Stimulated activated CD8-positive, alpha-beta memory T cell treated with anti-CD3 and anti-CD28 coated beads, Interleukin-4, amount 100 ng/mL, for 24 hours (primary cell): ENCODE measurements at regions not wholly inside any gene's neighbourhood (a gene's known extent, or its start where the extent isn't known, plus 50 kb on each side); places are given as distances from the start of the nearest gene placed in this dataset.
"Not testable (repeated sequence)": the region's sequence is repeated elsewhere in the genome, so short reads cannot be mapped to it uniquely, and the experiment has no call there.

Experiments used
- DNase-seq: peaks from one replicate; pipeline ENCODE4 v3.0.0-alpha.2; 2020; ENCODE audit warnings: low read depth

DNA sequence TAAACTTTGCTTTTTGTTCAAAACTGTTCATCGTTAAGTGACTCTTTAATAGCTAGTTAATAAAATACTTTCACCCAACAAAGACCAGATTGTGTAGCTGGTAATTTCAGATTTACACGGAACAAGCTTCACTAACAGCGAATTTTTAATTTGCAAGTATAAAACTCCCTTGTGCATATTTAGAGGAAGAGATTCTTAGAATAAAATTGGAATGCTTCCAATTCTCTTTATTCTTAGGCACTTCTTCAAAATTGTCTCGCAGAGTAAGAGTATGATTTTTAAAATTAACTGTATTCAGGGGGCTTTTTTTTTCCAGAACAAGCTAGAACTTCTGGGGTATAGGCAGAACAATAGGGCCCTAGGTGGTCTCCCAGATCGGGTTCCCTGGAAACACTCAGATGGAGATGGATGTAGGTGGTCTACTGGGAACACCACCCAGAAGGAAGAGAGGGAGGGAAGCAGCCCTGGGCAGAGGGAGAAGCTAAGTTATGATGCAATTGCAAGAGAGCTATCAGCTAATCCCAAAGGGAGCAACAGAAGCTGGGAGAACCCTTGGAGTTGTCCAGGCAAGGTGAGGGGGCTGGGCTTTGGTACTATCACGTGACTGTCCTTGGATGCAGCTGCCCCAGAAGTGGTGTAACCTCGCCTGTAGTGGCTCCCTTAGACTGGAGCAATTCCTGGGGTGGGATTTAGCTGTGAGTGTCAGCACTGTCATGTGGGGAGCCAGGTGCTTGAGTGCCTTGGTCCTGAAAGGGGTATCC, 151.7 kb upstream of the ASB18 start:
- DNase-seq: no peak

DNA sequence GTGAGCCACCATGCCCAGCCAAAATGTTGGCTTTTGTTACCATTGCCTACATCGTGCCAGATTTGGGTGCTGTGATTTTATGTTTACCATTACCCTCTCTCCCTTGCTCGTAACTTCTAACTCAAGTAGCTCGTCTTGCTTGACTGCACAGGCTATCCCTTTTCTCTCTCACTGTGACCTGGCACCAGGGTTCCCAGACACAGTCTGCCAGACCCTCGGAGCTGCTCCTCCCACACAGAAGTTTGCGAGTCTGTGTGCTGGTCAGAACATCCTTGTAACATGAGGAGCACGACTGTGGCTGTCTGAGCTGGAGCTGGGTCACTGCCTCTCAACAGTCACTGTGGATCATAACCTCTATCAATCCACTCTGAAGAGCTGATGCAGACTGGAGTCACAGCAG, 152.5 kb upstream of the ACKR3 start:
- no peak for DNase-seq

GRCh38 chr2:236430584-236430983, 139.0 kb upstream of the ACKR3 start:
- no peak for DNase-seq

GRCh38 chr2:236434593-236434992, 135.0 kb upstream of the ACKR3 start:
- DNase-seq: no peak

DNA sequence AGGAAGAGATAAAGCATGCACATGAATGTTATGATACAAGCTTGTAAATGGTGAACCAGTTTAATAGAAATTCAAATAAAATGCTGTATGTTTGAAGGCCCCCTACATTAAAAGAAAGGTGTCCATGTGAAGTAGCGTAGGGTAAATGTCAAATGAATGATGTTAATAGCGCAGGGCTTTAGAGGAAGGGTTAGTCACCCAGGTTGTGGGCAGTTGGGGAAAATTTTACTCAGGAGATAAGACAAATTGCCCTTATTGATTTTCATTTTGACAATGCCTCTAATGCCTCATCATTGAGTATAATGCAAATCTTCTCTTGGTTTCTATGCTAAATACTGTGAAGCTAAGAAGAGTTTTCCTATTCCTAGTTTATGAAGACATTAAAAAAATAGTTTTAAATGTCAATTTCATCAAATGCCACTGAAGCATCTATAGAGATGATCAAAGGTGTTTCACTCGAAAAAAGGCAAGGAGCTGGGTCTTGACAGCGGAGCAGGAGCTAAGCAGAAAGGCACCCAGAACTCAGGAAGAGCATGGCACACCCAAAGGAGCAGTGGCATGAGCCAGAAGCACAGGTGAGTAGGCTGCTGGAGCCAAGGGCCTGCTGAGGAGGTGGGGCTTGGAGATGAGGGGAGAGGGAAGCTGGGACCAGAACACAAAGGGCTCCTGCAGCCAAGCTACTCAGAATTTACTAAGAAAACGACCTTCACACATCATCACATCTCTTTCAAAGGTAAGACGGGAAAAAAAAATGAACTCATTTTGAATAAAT, 129.3 kb upstream of the ACKR3 start:
- no peak for DNase-seq

DNA sequence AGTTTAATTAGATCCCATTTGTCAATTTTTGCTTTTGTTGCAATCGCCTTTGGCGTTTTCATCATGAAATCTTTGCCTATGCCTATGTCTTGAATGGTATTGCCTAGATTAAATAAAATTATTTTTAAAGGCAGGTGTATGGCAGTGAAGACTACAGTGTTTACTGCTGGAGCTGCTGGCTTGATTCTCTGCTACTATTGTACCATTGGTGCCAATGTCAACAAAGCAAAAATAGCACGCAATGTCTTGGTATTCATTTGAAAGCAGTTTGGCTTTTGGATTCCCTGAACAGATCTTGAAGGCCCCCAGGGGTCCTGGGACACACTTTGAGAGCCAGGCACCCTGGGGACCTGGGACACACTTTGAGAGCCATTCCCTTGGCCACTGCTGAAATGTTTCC, 125.4 kb upstream of the ACKR3 start:
- DNase-seq: no peak

DNA sequence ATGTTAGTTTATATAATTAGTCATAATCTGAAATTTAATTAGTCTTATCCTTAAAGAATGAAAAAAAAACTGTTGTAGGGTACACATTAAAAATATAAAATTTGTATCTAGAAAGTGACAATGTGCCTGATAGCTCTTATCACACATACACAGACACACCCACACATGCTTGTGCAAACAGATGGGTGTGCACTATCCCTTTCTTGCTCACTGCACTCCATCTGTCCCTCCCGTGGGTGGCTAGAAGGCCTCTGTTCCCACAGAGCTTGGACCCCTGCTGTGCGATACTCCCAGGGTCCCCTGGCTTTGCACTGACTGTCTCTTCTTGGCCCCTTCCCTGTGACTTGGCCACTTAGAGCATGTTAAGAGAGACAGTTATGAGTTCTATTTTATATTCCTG, 123.9 kb upstream of the ACKR3 start:
- DNase-seq: no peak

DNA sequence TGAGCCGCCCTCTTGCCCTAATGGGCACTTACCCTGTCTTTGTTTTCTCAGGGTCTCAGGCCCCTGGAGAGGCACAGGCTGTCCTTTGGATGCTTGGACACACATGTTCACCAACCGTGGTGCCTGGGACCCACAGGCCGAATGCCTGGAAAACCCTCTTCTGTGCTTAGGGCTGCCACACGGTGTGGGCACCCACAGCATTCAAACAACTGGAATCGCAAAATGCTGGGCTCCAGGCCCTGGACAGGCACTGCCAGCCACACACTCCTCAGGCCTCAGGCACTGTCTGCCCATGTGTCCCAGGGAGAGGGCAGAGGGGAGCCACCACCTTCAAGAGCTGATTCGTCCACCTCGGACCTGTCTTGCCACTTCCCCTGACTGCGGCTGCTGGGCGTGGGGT, 123.1 kb upstream of the ACKR3 start:
- DNase-seq: no peak

GRCh38 chr2:236449167-236449761, 120.4 kb upstream of the ACKR3 start:
- no peak for DNase-seq

GRCh38 chr2:236452238-236452637, 117.4 kb upstream of the ACKR3 start:
- no peak for DNase-seq

DNA sequence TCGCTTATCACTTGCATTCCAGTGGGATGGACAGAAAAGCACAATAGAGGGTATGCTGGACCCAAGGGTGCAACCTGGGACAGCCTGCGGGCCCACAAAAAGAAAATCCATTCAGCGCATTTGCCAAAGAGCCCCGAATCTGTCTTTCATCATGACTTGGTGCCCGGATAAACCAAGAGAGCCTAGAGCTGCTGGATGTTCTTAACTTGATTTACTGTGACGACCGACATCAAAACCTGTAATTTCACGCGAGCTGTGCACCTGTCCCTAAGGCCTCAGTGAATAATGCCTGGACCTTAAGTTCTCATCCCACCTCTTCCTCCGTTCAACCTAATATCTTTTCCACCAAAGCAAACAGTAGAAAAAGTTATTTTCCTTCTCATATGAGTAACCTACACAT, 115.5 kb upstream of the ACKR3 start:
- DNase-seq: no peak

DNA sequence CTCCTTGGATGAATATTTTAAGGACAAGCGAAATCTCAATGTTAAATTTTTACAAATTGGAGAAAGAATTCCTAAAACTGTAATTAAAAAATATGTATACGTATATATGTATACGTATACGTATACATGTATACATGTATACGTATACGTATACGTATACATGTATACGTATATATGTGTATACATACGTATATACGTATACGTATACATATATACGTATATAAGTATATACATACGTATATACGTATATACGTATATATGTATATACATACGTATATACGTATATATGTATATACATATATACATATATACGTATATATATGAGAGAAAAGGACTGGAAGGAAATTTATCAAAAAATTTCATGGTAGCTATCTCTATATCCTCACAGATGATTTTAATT, 110.2 kb upstream of the ACKR3 start:
- no peak for DNase-seq

DNA sequence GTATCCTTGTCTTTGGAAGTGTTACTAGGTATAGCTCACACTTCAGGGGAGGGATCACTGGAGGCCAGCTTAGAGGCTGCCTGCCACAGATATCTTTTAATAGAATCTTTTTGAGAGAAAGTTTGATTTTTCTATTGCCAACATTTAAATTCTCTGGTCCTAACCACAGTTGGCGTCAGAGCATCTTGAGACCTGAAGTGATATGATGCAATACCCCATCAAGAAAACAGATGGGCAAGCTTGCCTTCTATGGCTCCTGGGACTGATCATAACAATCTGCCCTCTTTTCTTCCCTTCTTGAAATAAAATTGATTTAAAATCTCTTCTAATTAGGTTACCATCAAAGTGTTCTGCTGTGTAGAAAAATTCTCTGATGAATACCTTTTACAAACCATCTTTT, 105.5 kb upstream of the ACKR3 start:
- DNase-seq: no peak

- DNase-seq: no peak
These were observed 96.7 kb upstream of the ACKR3 start for GRCh38 chr2:236472720-236473495.

GRCh38 chr2:236473691-236474090, 95.9 kb upstream of the ACKR3 start:
- DNase-seq: no peak

GRCh38 chr2:236479814-236480213, 89.8 kb upstream of the ACKR3 start:
- DNase-seq: no peak

DNA sequence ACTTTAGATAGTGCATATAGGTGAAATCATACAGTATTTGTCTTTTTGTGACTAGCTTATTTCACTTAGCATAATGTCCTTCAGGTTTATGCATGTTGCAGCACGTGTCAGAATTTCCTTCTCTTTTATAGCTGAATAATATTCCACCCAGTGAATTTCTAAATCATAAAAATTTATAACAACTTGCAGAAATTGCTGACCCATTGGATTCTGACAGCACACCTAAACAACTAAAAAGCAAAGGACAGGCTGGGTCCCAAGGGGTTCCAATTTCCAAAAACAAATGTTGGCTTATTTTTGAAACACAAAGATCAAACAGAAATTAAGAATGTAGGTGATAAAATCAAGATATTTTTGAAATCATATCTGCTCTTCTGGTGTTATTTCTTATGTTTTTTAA, 86.5 kb upstream of the ACKR3 start:
- no peak for DNase-seq

DNA sequence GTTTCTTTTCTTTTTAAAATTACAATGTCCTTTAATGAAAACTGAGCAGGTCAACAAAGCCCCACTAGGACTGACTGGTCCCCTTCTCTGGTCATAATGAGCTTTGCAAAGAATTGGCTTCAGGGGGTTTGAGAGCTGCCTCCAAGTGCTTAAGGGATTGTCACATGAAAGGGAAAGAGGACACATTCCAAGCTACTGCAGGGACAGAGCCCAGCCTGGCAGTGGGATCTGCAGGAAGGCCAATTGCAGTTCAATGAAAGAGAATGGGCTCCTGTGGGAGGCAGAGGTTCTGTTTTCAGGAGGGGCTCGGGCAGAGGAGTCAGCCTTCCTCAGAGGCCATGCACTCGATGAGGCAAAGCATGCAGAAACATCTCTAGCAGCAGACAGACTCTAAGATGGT, 84.1 kb upstream of the ACKR3 start:
- DNase-seq: no peak

DNA sequence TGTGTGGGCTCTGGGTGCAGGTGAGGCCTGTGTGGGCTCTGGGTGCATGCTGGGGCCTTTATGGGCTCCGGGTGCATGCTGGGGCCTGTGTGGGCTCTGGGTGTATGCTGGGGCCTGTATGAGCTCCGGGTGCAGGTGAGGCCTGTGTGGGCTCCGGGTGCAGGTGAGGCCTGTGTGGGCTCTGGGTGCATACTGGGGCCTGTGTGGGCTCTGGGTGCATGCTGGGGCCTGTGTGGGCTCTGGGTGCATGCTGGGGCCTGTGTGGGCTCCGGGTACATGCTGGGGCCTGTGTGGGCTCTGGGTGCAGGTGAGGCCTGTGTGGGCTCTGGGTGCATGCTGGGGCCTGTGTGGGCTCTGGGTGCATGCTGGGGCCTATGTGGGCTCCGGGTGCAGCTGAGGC, 80.5 kb upstream of the ACKR3 start:
- DNase-seq: not testable (repeated sequence)

DNA sequence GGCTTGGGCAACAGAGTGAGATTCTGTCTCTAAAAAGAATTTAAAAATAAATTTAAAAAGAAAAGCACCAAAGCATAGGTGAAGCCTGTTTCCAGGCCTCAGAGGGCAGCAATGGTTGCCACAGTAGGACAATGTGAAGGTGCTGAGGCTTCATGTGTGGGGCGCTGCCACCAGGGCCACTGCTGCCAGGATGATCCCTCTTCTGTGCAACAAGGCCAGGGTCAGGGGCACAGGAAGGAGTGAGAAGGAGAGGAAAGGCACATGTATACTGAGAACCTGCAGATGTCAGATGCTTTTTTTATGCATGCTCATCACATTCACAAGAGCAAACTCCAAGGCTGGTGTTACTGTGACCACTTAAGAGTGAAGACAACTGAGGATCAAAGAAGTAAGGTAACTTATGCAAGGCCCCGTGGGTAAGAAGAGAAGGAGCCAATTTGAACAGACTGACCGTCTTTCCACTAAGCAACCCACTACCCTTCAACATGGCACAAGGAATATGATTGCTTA, 79.7 kb upstream of the ACKR3 start:
- DNase-seq: no peak

DNA sequence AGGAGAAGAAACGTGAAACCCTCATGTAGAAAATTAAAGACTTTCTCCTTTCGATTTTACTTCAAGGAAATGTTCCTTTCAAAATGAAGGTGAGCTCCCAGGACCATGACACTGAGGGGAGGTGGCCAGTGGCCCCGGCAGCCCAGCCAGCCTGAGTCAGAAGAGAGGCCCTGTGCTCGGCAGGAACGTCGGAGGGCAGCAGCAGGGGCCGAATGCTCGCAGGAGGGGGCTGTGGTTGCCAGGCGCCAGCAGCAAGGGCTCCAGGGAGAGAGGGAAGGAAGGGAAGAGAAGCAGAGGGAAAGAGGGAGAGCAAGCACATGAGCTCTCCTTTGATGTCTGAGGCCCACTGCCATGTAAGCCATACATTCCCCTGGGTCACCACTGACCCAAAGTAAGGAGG, 73.3 kb upstream of the ACKR3 start:
- DNase-seq: no peak

DNA sequence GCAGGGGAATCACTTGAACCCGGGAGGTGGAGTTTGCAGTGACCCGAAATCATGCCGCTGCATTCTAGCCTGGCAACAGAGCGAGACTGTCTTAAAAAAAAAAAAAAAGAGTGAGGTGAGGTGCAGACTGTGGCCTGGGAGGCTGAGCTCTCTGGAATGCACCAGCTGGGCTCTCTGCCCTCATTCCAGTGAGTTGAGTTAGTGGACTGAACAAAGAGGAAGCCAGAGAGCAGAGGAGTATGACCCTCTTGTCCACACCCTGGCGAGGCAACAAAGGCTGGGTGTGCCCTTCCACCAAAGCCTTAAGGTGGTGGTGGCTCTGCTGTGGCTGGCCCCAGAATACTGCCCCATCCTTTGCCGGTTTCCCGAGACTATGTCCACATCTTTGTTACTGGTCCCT, 71.3 kb upstream of the ACKR3 start:
- DNase-seq: no peak
